ENCODE measurements at regions not wholly inside any gene's neighbourhood (a gene's known extent, or its start where the extent isn't known, plus 50 kb on each side); places are given as distances from the start of the nearest gene placed in this dataset.

DNA sequence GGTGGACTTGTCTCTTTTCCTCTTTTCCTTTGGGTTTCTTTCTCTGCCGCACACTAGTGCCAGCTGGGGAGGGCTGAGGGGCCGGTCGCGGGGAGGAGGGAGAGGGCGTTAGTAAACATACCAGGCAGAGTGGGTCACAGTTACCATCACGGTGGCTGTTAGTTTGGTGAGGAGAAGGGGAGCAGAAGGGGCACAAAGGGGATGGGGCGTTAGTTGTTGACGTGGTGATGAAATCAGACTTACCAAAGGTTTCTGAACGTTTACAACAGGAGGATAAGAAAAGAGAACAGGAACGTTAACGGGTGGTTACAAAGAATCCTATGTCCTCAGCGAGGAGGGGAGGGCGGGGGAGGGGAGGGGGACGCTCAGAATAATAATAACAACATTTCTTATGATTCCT is 77.9 kb downstream of the PTPRS start:
- Histone ChIP-seq H3K4me1 (ENCODE audit: control insufficient read depth in 1 of 2, insufficient read depth in 2 of 2, low read length in 2 of 2) (peaks cover 0 to 5% of the 10 kb centered on the region in 2 donors), H3K9ac (ENCODE audit: insufficient read depth, low read length, poor library complexity, severe bottlenecking) (no peak overlapping the region), H3K36me3 (replicated peaks in 1 of 2; ENCODE audit: control insufficient read depth in 1 of 2, insufficient read depth in 2 of 2, low read length in 2 of 2) (no peaks in the 10 kb centered on the region), H2AFZ (ENCODE audit: insufficient read depth, low read depth, low read length, poor library complexity, severe bottlenecking) (no peak overlapping the region), H3K4me2 (replicated peaks; ENCODE audit: extremely low read depth, low read length, poor library complexity, severe bottlenecking) (no peak overlapping the region), H4K20me1 (ENCODE audit: insufficient read depth, low read length) (no peaks in the 10 kb centered on the region), H3K9me3 (replicated peaks in 1 of 2; ENCODE audit: control insufficient read depth in 1 of 2, insufficient read depth in 1 of 2, low read length in 2 of 2) (no peaks in the 10 kb centered on the region), H3K79me2 (ENCODE audit: insufficient read depth, low read length) (no peaks in the 10 kb centered on the region), H3K27ac (ENCODE audit: low read depth in 1 of 2, low read length in 2 of 2) (no peak overlapping the region), H3K27me3 (ENCODE audit: control insufficient read depth in 2 of 2, insufficient read depth in 2 of 2, low read length in 2 of 2) (no peaks in the 10 kb centered on the region), H3K4me3 (replicated peaks in 1 of 3; ENCODE audit: low read depth in 2 of 3, low read length in 3 of 3) (no peak overlapping the region)
- no peak for DNase-seq
- Mint-ChIP-seq H3K36me3 (no peaks in the 10 kb centered on the region), H3K4me1 (peaks cover 6% of the 10 kb centered on the region), H3K27me3 (ENCODE audit: low read depth in 3 of 3) (peaks cover 0 to 11% (median 1%) of the 10 kb centered on the region in 3 donors), H3K4me3 (peak overlapping the region in 1 of 2 donors; percentile 71), H3K27ac (peak overlapping the region in 1 of 7 donors; percentile 26), H3K9me3 (no peaks in the 10 kb centered on the region)
- no peak for TF ChIP-seq CTCF (IDR thresholded peaks at IDR 0.05)
- intact Hi-C loops (cut with micrococcal nuclease) = no loop called here
- WGBS (ENCODE audit: insufficient coverage) = 60% methylated on average over 5 of the region's 14 CpGs

GRCh38 chr19:5261156-5261890 is 79.3 kb downstream of the PTPRS start:
- Histone ChIP-seq H3K4me1 (ENCODE audit: control insufficient read depth in 1 of 2, insufficient read depth in 2 of 2, low read length in 2 of 2) (peaks cover 0 to 5% of the 10 kb centered on the region in 2 donors), H3K9ac (ENCODE audit: insufficient read depth, low read length, poor library complexity, severe bottlenecking) (no peak overlapping the region), H3K4me2 (replicated peaks; ENCODE audit: extremely low read depth, low read length, poor library complexity, severe bottlenecking) (no peak overlapping the region), H3K79me2 (ENCODE audit: insufficient read depth, low read length) (no peaks in the 10 kb centered on the region), H3K4me3 (replicated peaks in 1 of 3; ENCODE audit: low read depth in 2 of 3, low read length in 3 of 3) (no peak overlapping the region), H3K27me3 (ENCODE audit: control insufficient read depth in 2 of 2, insufficient read depth in 2 of 2, low read length in 2 of 2) (no peaks in the 10 kb centered on the region), H3K27ac (ENCODE audit: low read depth in 1 of 2, low read length in 2 of 2) (no peak overlapping the region), H4K20me1 (ENCODE audit: insufficient read depth, low read length) (no peaks in the 10 kb centered on the region), H3K9me3 (replicated peaks in 1 of 2; ENCODE audit: control insufficient read depth in 1 of 2, insufficient read depth in 1 of 2, low read length in 2 of 2) (peaks cover 3 to 9% of the 10 kb centered on the region in 2 donors), H3K36me3 (replicated peaks in 1 of 2; ENCODE audit: control insufficient read depth in 1 of 2, insufficient read depth in 2 of 2, low read length in 2 of 2) (no peaks in the 10 kb centered on the region), H2AFZ (ENCODE audit: insufficient read depth, low read depth, low read length, poor library complexity, severe bottlenecking) (no peak overlapping the region)
- Mint-ChIP-seq H3K27ac (no peak overlapping the region), H3K4me1 (peaks cover 6% of the 10 kb centered on the region), H3K36me3 (no peaks in the 10 kb centered on the region), H3K4me3 (no peak overlapping the region), H3K9me3 (peaks cover 0 to 10% (median 6%) of the 10 kb centered on the region in 7 donors), H3K27me3 (ENCODE audit: low read depth in 3 of 3) (peaks cover 0 to 7% (median 1%) of the 10 kb centered on the region in 3 donors)
- WGBS (ENCODE audit: insufficient coverage) = 92% methylated on average over 14 of the region's 15 CpGs
- no peak for DNase-seq
- TF ChIP-seq CTCF (IDR thresholded peaks at IDR 0.05) = no peak
- intact Hi-C loops (cut with micrococcal nuclease) = no loop called here

Measured in CD14-positive monocyte (primary cell).